Stomach (tissue), 4 donors: ENCODE measurements at regions not wholly inside any gene's neighbourhood (a gene's known extent, or its start where the extent isn't known, plus 50 kb on each side); places are given as distances from the start of the nearest gene placed in this dataset.

Experiments used
- POLR2A ChIP-seq, 4 donors: fragments of 450-650 bp; IDR thresholded peaks; one replicate each; pipeline ENCODE4 v1.6.1; 2016; ENCODE audit warnings: antibody characterized with exemption in 4 of 4, control low read depth in 2 of 4, mild to moderate bottlenecking in 1 of 4, moderate library complexity in 1 of 4
- TF ChIP-seq, protein P1 (sequence below), 7 experiments: fragments of 450-650 bp in 4 of 7; fragments of 200-600 bp in 3 of 7; sonication (generic) in 3 of 7; IDR thresholded peaks; one replicate each; pipeline ENCODE4 v1.5.1; 2016 to 2019; ENCODE audit warnings: antibody characterized with exemption in 7 of 7, control low read depth in 2 of 7, mild to moderate bottlenecking in 1 of 7

DNA sequence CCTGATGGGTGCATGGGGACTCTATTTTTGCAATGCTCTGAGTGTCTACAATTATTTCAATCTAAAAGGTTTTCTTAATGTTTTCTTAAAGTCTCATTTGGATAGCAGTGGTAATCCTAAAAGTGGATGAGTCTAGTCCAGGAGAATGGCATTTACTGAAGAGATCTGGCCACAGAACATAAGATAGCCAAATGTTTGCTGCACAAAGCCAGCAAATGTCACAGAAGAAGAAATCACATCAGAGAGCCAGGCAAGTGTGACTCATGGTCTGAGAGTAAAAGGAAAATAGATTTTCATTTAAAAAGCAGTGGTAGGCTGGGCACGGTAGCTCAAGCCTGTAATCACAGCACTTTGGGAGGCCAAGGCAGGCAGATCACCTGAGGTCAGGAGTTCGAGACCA is 352.7 kb upstream of the GRAMD2B start:
- TF ChIP-seq, protein P1, sequence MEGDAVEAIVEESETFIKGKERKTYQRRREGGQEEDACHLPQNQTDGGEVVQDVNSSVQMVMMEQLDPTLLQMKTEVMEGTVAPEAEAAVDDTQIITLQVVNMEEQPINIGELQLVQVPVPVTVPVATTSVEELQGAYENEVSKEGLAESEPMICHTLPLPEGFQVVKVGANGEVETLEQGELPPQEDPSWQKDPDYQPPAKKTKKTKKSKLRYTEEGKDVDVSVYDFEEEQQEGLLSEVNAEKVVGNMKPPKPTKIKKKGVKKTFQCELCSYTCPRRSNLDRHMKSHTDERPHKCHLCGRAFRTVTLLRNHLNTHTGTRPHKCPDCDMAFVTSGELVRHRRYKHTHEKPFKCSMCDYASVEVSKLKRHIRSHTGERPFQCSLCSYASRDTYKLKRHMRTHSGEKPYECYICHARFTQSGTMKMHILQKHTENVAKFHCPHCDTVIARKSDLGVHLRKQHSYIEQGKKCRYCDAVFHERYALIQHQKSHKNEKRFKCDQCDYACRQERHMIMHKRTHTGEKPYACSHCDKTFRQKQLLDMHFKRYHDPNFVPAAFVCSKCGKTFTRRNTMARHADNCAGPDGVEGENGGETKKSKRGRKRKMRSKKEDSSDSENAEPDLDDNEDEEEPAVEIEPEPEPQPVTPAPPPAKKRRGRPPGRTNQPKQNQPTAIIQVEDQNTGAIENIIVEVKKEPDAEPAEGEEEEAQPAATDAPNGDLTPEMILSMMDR (IDR thresholded peaks at IDR 0.05) = no peak
- TF ChIP-seq POLR2A (IDR thresholded peaks at IDR 0.05) = no peak
